Stimulated activated CD4-positive, alpha-beta T cell treated with anti-CD3 and anti-CD28 coated beads, TNF-alpha, amount 100 ng/mL, for 1 hour (primary cell): ENCODE measurements at regions not wholly inside any gene's neighbourhood (a gene's known extent, or its start where the extent isn't known, plus 50 kb on each side); places are given as distances from the start of the nearest gene placed in this dataset.

ENCODE experiments used
- DNase-seq, 3 donors: peaks; one replicate each; pipeline ENCODE4 v3.0.0-alpha.2; 2020; ENCODE audit warnings: low read depth in 3 of 3, low spot score in 1 of 3

DNA sequence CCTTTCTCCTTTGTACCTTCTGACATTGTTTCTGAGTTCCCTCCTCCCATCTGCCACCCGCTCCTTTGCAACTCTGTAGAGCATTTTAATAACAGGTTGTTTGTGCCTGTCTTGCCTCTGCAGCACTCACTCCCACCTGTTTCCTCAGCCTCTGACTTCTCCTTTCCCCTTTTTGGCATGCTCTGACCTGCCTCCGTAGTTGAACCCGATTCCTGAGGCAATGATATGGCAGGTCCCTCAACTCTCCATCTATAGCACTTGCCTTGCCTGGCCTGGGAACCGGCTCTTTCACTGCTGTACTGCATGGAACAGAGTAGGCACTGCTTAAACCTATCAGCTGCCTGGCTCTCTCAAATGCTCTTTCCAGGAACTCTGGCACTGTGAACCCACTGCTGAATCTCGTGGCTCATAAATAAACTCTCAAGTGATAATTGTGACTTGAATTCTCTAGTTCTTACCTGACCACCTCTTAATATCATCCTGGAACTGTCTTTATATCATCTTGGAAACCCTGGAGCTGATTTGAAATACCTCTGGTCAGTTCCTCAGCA is 50.3 kb downstream of the UTRN start:
- no peak for DNase-seq

DNA sequence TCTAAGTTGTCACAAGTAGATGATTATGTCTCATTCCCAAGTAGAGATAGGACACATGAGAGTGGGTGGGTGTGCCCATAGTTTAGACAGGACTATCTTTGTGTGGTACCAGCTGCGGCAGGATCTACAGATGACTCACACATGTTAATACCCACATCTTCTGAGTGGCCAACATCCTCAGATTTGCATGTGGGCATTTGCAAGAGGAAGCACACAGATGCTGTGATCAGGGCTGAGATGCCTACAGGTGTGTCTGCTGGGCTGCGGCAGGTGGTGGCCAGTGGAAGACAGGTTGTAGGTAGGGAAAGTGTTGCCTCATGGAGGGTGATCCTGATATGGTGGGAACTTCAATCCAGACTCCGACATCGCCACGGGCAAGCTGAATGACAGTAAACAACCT is 50.8 kb downstream of the UTRN start:
- no peak for DNase-seq

DNA sequence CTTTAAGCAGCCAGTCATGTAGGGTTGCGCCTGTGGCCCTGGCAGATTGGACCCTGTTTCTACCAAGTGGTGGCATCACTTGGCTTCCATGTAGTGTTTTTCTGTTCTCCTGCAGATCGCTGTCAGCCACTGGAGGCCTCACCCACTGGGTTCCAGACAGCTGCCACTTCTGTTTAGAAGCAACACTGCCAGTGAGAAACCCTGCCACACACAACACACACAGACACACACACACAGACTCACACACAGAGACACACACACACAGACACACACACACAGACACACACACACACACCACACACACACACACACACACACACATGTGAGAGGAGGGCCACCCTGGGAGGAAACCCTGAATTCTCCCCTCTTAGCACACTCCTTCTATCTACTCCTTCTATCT is 51.8 kb downstream of the UTRN start:
- DNase-seq: no peak

DNA sequence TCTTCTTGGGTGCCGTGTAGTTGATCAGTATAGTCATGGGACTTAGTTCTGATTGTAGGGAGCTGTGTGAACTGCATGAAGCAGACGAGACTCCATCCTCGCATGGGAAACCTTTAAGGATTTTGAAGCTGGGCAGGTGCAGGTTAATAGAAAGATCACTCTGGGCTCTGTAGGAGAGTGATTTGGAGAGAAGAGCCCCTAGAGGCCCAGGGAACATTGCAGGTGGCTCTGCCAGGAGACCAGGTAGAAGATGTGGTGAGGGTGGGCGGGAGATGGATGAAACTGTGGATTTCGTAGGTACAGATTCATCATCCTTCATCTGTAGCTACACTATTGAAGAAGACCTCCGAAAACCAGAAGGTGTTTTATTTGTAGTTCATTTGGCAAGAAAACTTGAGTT is 53.3 kb downstream of the UTRN start:
- no peak for DNase-seq

DNA sequence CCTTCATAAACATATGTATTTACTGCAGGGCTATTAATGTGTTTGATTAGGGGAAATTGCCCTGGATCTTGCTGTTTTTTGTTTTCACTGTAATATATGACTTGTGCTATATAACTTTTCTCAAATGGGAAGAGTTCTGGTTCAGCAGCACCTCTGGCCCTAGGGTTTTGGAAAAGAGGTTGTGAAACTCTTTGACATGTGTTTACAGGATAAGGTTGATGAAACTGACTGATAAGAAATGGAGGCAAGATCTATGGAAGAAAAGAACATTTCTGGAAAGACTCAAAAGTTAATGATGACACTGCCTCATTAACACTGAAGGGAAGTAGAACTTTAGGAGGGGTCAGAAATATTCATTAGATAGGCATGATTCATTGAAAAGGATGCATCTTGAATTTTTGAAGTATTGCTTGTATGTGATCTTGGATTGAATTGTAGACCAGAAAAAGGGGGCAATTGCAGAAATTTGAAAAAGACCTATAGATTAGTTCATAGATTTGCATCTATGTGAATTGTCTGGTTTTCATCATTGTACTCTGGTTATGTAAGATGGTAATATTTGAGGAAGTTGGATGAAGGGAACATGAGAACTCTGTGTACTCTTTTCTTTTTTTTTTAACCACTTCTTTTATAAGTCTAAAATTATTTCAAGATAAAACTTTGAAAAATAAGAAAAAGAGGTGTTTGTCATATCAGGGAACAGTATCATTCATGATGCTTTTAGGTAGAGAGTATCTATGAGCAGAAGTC is 54.0 kb downstream of the UTRN start:
- no peak for DNase-seq

DNA sequence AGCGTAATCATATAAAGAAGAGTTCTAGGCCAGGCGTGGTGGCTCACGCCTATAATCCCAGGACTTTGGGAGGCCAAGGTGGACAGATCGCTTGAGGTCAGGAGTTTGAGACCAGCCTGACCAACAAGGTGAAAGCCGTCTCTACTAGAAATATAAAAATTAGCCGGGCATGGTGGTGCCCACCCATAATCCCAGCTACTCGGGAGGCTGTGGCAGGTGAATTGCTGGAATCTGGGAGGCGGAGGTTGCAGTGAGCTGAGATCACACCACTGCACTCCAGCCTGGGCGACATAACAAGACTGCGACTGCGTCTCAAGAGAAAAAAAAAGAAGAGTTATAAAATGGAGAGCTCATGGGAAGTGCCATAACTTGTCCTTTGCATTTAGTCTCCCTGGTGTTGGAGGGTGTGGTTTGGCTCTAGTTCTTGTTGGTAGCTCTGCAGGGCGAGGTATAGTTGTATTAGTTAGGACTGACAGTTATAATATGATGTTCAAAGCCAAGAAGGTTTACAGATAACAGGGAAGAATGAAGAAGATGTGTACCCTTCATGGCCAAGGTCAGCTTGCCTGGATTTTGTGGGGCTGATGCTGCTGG is 54.8 kb downstream of the UTRN start:
- DNase-seq: no peak

DNA sequence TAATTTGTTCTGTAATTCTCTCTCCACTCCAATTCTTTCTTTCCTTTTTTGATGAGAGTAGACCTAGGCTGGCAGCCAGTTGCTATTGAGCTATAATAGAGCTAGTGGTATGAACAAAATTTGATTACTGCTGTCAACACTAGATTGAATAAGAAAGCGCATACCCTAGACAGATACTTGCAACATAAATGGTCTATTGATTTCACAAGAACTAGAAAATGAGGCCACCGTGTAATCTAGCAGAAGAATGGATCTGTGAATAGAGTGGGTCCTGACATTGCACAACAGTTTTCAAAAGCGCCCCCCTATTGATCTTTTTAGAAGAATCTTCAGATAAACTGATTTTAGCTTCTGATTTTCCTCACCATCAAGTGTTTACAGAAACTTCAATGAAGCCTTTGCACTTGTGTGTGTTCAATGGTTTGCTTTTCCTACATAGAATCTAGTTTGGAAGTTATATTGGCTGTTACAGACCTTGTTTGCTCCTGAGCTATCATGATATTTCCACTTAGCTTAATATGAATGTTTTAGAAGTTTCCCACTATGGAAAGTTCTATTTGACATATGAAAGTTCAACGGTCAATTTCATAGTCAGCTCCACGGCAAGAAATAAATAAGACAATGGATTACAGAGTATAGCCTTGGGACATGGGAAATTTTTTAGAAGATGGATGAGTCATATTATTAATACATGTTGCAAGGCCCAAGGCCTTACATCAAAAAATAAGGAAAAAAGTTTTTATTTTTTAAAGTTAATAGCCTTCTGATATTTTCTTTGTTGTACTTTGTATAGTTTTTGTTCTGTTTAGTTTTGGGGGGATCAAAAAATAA is 55.6 kb downstream of the UTRN start:
- no peak for DNase-seq

DNA sequence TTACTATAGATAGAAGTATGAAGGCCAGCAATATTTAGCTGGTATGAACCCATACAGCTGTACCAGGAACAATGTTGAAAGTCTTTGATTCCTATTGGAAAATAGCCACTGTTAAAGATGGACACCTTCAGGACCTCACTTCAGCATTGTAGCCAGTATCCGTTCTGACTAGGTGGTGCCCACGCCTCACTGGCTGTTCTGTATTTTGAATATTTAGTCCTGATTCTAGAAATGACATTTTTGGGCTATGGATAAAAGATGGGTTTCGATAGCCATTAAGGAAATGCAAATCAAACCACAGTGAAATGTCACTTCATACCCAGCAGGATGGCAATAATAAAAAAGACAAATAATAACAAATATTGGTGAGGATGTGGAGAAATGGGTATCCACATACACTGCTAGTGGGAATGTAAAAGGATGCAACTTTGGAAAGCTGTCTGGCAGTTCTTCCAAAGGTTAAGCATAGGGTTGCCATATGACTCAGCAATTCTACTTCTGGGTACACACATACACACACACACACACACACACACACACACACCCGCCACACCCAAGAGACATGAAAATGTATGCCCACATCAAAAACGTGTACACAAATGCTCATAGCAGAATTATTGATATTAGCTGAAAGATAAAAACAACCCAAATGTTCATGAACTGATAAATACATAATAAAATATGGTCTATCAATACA is 56.8 kb downstream of the UTRN start:
- DNase-seq: no peak

DNA sequence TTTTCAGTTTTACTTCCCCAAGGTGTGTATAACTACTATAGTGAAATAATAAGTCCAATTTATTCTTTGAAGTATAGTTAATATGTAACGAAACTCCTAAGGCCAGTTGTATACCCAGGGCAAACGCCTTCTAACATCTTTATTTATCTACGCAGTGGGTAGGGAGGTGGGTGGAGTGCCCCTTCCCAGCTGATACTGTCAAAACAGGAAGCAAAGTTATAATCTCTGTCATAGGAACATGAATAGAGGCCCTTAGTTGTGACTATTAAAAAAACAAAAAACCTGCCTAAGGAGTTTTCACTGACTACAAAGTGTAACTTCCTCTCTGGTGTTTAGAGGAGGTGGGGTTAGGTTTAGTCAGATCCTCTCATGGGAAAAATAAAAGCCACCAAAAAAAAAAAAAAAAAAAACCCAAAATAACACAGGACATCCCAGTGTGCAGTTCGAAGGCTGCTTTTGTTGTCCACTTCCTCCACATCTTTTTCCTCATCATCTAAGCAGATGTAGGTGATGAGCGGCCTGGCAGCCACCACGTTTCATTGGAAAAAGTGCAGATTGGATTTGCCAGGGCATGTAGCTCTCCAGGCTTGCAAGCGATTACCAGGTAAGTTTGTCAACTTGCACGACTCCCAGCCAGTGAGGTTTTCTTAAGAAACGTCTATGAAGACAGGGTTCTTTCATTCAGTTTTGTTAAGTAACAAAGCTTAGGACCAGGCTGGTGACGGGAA is 58.7 kb downstream of the UTRN start:
- DNase-seq: no peak

DNA sequence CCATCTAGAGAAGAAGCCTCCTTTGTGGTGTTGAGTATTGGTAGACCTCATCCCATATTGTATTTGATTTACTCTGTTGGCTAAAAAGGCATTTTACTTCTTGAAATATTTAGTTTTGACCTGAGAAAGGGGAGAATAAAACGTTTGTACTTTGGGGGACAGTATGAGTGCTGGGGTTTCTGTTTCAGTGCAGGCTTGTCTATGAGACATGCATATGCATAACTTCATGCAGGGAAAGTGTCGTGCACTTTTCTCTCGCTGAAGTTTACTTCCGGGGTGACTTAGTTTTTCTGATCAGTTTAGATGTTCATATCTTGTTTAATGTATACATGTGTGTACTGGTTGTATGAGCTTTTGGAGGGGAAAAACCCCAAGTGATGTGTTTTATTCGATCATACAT is 59.5 kb downstream of the UTRN start:
- no peak for DNase-seq

DNA sequence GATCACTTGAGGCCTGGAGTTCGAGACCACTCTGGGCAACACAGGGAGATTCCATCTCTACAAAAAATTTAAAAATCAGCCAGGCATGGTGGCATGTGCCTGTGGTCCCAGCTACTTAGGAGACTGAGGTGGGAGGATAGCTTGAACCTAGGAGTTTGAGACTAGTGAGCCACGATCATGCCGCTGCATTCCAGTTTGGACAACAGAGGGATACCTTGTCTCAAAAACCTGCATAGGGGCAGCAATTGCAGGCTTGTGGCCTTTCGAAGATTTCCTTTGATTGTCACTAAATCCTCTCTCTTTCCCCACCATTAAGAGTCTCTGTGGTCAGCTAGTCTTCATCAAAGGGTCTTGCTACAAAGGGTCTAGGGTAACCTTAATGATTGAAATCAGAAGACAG is 60.3 kb downstream of the UTRN start:
- no peak for DNase-seq

DNA sequence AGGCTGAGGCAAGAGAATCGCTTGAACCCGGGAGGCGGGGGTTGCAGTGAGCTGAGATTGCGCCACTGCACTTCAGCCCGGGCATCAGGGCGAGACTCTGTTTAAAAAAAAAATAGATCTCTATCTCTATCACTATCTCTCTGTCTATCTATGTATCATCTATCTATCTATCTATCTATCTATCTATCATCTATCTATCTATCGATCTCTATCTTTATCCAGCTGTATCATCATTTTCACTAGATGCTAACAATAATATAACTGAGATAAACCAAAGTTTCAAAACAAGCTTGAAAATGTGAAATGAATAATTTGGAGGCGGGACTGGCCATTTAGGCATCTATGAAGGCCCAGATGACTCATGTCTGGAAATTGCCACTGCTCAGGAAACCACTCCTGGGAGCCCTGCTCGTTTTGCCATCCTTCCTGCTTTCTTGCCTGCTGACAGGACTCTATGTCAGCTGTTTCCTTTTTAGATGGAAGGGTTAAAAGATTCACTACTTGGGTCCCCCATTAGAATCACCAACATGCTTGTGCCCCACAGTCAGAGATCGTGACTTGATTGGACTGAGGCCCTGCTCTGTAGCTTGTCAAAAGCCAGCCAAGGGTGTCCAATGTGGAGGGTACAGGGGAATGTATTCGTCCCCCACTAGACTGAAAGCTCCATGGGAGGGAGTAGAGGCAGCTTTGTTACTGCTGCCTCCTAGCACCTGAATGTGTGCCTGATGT is 61.7 kb downstream of the UTRN start:
- DNase-seq: no peak

DNA sequence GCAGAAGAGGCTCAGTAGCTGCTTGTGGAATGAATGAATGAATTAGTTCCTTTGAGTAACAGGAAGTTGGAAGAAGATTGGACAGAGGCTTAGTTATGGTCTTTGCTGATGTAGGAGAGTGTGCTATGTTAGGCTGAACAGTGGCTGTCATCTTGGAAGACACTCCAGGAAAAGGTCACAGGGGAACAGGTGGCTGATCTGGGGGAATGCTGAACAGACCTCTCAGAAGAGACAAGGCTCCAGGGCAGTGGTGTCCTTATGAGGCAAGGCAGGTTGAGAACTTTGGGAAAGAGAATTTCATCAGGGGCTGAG is 62.3 kb downstream of the UTRN start:
- DNase-seq: no peak

DNA sequence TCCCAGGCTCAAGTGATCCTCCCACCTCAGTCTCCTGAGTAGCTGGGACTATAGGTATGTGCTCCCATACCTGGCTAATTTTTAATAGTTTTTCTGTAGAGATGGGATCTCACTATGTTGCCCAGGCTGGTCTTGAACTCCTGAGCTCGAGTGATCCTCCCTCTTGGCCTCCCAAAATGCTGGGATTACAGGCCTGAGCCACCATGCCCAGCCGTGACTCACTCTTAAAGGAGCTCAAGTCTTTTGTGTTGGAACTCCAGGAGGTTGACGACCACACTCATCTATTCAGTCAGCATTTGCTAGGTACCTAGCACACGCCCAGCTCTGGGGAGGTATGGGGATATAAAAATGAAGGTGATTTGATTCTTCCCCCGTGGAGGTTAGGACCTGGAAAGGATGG is 62.8 kb downstream of the UTRN start:
- DNase-seq: no peak

DNA sequence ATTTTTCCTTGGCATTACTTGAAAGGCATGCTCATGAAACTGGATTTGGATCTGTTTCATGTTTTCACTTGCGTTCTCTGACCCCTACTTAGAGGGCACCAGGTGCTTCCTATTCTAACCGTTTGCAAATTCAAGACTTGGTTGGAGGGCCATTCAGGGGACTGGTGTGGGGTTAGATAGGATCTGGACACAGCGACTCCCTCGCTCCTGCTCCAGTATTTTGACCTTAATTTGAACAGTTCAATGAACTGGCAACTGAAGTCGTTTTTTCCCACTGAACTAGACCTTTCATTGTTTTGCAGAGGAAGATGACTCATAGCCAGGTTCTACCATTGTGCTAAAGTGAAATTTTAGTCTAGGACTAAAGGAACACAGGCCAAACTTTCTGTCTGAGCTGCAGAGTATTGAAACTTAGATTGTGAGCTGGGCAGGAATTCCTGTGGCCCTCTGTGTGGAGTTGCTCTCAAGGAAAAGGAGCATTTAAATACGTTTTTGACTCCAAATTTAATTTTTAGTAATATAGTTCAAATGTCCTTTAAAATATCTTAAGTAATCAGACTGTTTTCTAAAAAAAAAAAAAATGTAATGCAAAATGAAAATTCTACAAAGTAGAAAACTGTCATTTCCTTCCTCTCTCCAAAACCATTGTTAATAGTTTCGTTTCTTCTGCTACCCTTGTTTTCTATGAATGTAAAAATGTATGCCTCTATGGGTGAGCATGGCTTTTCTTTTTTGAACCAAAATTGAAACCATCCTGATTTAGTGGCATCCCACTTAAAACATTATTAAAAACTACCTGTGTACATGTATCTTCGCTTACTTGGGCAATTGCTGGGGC is 64.8 kb downstream of the UTRN start:
- DNase-seq: no peak

DNA sequence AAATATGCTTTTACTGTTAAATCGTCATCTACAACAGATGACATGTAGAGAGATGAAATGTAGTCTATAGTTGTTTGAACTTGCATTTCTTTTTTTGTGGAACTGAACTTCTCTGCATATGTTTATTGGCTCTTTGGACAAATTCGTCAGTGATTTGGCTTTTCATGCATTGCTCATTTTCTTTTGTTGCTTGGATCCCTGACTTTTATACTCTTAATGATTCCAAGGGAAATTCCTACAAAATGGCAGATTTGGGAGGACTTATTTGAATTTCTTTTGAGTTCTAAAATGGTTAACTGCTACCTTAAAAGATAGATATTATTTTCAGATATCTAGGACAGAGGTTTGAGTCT is 65.4 kb downstream of the UTRN start:
- DNase-seq: no peak

DNA sequence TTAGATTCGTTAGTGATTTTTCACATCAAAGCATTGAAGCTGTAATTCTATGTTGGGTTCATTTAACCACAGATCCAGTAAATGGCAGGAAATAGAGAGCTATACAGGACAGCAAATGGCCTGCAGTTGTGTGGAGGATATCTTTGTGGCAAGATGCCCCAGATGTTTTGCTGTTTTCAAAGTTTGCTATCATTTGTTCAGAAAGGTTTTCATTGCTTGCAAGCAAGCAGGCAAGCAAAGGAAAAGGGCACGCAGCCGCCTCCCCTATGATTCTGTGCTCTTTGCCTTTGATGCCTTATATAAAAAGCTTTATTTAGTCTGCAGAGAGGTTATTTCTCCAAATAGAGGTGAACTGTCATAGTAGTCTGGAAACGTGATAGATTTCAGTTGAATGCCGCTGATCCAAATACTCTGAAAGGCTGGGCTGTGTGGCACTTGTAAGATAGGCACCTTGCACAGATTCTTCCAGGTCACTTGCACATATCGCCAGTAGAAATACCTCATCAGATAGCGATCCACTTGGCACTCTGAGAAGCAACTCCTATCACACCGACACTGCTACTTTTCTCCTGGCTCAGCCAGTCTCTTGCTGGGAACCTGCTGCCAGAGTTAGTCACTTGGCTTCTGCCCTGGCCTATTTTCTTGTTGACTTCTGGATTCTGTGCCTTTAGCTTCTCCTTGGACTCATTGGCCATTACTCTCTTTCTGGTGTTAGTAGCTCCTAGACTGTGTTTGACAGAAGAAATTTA is 66.4 kb downstream of the UTRN start:
- no peak for DNase-seq

DNA sequence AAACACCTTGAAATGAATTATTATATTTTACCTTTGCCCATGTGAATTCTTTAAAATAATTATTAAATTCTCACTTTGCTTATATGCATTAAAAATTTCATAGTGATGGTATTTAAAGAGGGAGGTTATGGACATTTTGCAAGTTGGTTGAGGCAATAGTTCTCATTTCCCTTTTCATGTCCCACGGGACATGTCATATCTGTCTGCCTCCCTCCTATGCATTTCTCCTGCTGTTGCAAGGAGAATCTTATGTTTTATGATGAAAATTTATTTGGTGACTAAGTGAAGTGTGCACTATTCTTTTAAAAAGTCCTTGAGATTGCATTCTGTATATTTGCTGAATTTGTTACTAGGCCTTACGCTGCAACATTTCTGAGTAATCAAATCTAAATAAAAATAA is 67.2 kb downstream of the UTRN start:
- no peak for DNase-seq

DNA sequence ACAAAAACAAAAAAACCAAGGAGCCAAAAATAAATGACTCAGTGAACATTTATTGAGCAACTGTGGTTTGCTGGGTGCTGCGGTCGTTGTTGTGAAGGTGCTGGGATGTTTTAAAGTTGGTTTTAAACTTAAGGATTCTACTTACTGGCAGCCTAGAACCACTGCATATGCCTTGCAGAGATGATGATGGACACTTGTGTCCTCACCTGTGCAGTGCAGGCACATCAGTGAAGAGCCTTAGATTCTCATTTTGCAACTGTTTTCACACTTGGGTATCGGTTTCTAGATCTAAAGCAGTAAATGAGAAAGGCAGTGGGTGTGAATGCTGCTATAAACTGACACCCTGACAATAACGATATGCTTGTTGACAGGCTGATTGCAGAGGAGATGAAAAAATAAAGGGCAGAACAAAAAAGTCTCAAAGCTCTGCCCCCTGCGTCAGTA is 68.8 kb downstream of the UTRN start:
- DNase-seq: no peak
